ENCODE measurements at regions not wholly inside any gene's neighbourhood (a gene's known extent, or its start where the extent isn't known, plus 50 kb on each side); places are given as distances from the start of the nearest gene placed in this dataset.

DNA sequence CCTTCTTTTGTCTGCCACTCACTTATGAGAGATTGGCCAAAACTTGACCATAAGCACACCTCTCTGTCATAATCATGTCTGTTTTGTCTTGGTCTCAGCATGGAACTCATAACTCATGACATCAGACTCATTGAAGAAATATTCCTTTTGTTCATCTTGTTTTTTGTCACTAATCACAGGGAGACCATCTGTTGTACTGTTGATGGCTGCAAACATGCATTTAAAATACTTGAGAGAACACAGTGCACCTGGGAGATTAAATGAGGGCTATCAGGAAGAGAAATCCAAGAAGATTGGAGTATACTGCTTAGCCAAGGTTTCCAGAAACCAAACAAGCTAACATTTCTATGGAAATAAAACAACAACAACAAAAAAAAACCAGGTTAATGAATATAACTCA is 689.7 kb downstream of the EPM2A start:
- Histone ChIP-seq H3K79me2 (ENCODE audit: insufficient read depth, low read length) (no peaks in the 10 kb centered on the region), H3K9ac (ENCODE audit: low read length) (no peak overlapping the region), H3F3A (ENCODE audit: insufficient read depth, low read length) (no peaks in the 10 kb centered on the region), H3K4me3 (ENCODE audit: low read depth, low read length, poor library complexity, severe bottlenecking) (no peak overlapping the region), H2AFZ (ENCODE audit: low read length) (no peak overlapping the region), H3K27me3 (ENCODE audit: insufficient read depth, low read length) (no peaks in the 10 kb centered on the region), H3K4me2 (ENCODE audit: low read length) (no peak overlapping the region), H3K27ac (ENCODE audit: low read depth, low read length, poor library complexity, severe bottlenecking) (no peak overlapping the region), H4K20me1 (ENCODE audit: insufficient read depth, low read length) (no peaks in the 10 kb centered on the region), H3K36me3 (ENCODE audit: insufficient read depth, low read length) (no peaks in the 10 kb centered on the region), H3K9me3 (ENCODE audit: low read length) (no peaks in the 10 kb centered on the region), H3K9me2 (ENCODE audit: low read depth, low read length) (no peaks in the 10 kb centered on the region), H3K4me1 (ENCODE audit: insufficient read depth, low read length, severe bottlenecking) (no peaks in the 10 kb centered on the region)
- TF ChIP-seq EZH2 (IDR thresholded peaks at IDR 0.05; ENCODE audit: borderline replicate concordance, low read length) = no peak
- TF ChIP-seq, protein P1, sequence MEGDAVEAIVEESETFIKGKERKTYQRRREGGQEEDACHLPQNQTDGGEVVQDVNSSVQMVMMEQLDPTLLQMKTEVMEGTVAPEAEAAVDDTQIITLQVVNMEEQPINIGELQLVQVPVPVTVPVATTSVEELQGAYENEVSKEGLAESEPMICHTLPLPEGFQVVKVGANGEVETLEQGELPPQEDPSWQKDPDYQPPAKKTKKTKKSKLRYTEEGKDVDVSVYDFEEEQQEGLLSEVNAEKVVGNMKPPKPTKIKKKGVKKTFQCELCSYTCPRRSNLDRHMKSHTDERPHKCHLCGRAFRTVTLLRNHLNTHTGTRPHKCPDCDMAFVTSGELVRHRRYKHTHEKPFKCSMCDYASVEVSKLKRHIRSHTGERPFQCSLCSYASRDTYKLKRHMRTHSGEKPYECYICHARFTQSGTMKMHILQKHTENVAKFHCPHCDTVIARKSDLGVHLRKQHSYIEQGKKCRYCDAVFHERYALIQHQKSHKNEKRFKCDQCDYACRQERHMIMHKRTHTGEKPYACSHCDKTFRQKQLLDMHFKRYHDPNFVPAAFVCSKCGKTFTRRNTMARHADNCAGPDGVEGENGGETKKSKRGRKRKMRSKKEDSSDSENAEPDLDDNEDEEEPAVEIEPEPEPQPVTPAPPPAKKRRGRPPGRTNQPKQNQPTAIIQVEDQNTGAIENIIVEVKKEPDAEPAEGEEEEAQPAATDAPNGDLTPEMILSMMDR (IDR thresholded peaks at IDR 0.05; ENCODE audit: low read length) = no peak

DNA sequence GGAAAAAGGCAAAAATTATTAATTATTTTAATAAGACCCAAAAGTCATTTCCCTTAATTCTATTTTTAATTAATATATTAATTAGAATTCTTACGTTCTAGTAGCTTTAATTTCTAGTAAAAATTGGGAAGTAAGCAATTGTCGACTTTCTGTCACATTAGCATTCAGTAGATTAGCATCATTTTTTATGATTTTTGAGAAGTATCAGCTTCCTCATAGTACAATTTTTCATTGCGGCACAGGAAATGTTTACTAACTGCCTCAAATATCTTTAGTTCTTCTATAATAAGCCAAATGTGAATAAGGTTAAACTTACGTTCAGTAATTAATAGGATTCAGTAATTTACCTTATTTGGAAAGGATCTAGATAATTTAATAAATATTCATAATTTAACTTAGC is 687.4 kb downstream of the EPM2A start:
- Histone ChIP-seq H3K79me2 (ENCODE audit: insufficient read depth, low read length) (no peaks in the 10 kb centered on the region), H3K36me3 (ENCODE audit: insufficient read depth, low read length) (no peaks in the 10 kb centered on the region), H3K9me3 (ENCODE audit: low read length) (no peaks in the 10 kb centered on the region), H3K4me2 (ENCODE audit: low read length) (no peak overlapping the region), H3K27ac (ENCODE audit: low read depth, low read length, poor library complexity, severe bottlenecking) (no peak overlapping the region), H3F3A (ENCODE audit: insufficient read depth, low read length) (no peaks in the 10 kb centered on the region), H3K27me3 (ENCODE audit: insufficient read depth, low read length) (no peaks in the 10 kb centered on the region), H3K9ac (ENCODE audit: low read length) (no peak overlapping the region), H3K4me3 (ENCODE audit: low read depth, low read length, poor library complexity, severe bottlenecking) (no peak overlapping the region), H2AFZ (ENCODE audit: low read length) (no peak overlapping the region), H3K9me2 (ENCODE audit: low read depth, low read length) (no peaks in the 10 kb centered on the region), H4K20me1 (ENCODE audit: insufficient read depth, low read length) (no peaks in the 10 kb centered on the region), H3K4me1 (ENCODE audit: insufficient read depth, low read length, severe bottlenecking) (no peaks in the 10 kb centered on the region)
- TF ChIP-seq, protein P1 (IDR thresholded peaks at IDR 0.05; ENCODE audit: low read length) = no peak
- TF ChIP-seq EZH2 (IDR thresholded peaks at IDR 0.05; ENCODE audit: borderline replicate concordance, low read length) = no peak

DNA sequence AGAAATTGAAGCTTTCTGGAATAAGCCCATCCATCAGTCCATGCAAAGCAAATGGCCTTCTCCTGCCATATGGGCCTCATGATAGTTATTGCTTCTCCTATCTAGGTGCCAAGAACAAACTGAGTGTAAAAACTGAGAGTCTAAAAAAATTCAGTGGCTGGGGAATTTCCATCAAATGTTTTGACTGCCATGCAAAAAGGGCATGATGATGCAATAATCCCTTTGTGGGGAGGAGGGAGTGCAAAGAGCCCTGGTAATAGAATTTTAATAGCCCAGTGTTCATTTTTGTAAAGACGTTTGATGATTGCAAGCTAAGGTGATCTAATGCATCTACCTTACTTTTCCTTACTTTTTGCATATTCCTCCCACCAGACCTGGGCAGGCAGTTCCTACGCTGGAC is 683.7 kb downstream of the EPM2A start:
- TF ChIP-seq, protein P1 (IDR thresholded peaks at IDR 0.05; ENCODE audit: low read length) = no peak
- no peak for TF ChIP-seq EZH2 (IDR thresholded peaks at IDR 0.05; ENCODE audit: borderline replicate concordance, low read length)
- no peak overlapping the region for H3K27ac ChIP-seq (ENCODE audit: low read depth, low read length, poor library complexity, severe bottlenecking)
- no peak overlapping the region for H3K4me2 ChIP-seq (ENCODE audit: low read length)

More for the DNA sequence above, 683.7 kb downstream of the EPM2A start:
- Histone ChIP-seq H3K9ac (ENCODE audit: low read length) (no peak overlapping the region), H3K36me3 (ENCODE audit: insufficient read depth, low read length) (no peaks in the 10 kb centered on the region), H3K9me2 (ENCODE audit: low read depth, low read length) (no peaks in the 10 kb centered on the region), H4K20me1 (ENCODE audit: insufficient read depth, low read length) (no peaks in the 10 kb centered on the region), H3K27me3 (ENCODE audit: insufficient read depth, low read length) (no peaks in the 10 kb centered on the region), H2AFZ (ENCODE audit: low read length) (no peak overlapping the region), H3K4me3 (ENCODE audit: low read depth, low read length, poor library complexity, severe bottlenecking) (no peak overlapping the region), H3K9me3 (ENCODE audit: low read length) (no peaks in the 10 kb centered on the region), H3F3A (ENCODE audit: insufficient read depth, low read length) (no peaks in the 10 kb centered on the region), H3K4me1 (ENCODE audit: insufficient read depth, low read length, severe bottlenecking) (no peaks in the 10 kb centered on the region), H3K79me2 (ENCODE audit: insufficient read depth, low read length) (no peaks in the 10 kb centered on the region)

All from OCI-LY1 (cell line).